Liver (tissue), 8 donors: ENCODE measurements at regions not wholly inside any gene's neighbourhood (a gene's known extent, or its start where the extent isn't known, plus 50 kb on each side); places are given as distances from the start of the nearest gene placed in this dataset.
"Not testable (repeated sequence)": the region's sequence is repeated elsewhere in the genome, so short reads cannot be mapped to it uniquely, and the experiment has no call there.

Experiments used
- DNase-seq: peaks from one replicate; pipeline ENCODE4 v3.0.0-alpha.2; 2017; ENCODE audit warnings: low spot score
- H3K27ac ChIP-seq, 2 donors: one replicate each; pipeline ENCODE4 v1.7.0; 2013; ENCODE audit warnings: inconsistent platforms in 2 of 2, low read length in 2 of 2, control low read depth in 1 of 2, low read depth in 1 of 2, mild to moderate bottlenecking in 1 of 2
- H3K27me3 ChIP-seq, 4 donors: one replicate each; pipeline versions ENCODE4 v1.6.1 to v1.7.0; 2013; ENCODE audit warnings: low read length in 3 of 4, inconsistent platforms in 1 of 4, mild to moderate bottlenecking in 1 of 4, moderate library complexity in 1 of 4; ENCODE audit not compliant: control insufficient read depth in 4 of 4, insufficient read depth in 4 of 4
- H3K36me3 ChIP-seq, 4 donors: one replicate each; pipeline versions ENCODE4 v1.6.1 to v1.7.0; 2013; ENCODE audit warnings: low read length in 3 of 4, mild to moderate bottlenecking in 3 of 4, low read depth in 1 of 4, moderate library complexity in 1 of 4; ENCODE audit not compliant: control insufficient read depth in 4 of 4, insufficient read depth in 3 of 4
- H3K4me1 ChIP-seq, 4 donors: one replicate each; pipeline versions ENCODE4 v1.6.1 to v1.7.0; 2013; ENCODE audit warnings: low read length in 3 of 4, mild to moderate bottlenecking in 3 of 4, moderate library complexity in 1 of 4; ENCODE audit not compliant: control insufficient read depth in 4 of 4, insufficient read depth in 4 of 4
- H3K4me3 ChIP-seq, 3 donors: one replicate each; pipeline versions ENCODE4 v1.6.1 to v1.7.0; 2013; ENCODE audit warnings: low read length in 3 of 3, control low read depth in 1 of 3, low read depth in 1 of 3, mild to moderate bottlenecking in 1 of 3
- H3K9ac ChIP-seq, 2 donors: one replicate each; pipeline ENCODE4 v1.7.0; 2013; ENCODE audit warnings: low read length in 2 of 2, mild to moderate bottlenecking in 2 of 2, moderate library complexity in 2 of 2, control low read depth in 1 of 2, low read depth in 1 of 2
- H3K9me3 ChIP-seq, 4 donors: one replicate each; pipeline versions ENCODE4 v1.6.1 to v1.7.0; 2013; ENCODE audit warnings: low read length in 3 of 4; ENCODE audit not compliant: control insufficient read depth in 4 of 4
- ATF3 ChIP-seq: IDR thresholded peaks from 2 replicates; pipeline ENCODE4 v1.6.1; 2016; ENCODE audit warnings: antibody characterized with exemption
- CTCF ChIP-seq: fragments of 150-350 bp; IDR thresholded peaks from 2 replicates; pipeline ENCODE4 v1.5.1; 2017; ENCODE audit warnings: improper control_type of control experiment, low read depth, low read length; ENCODE audit not compliant: missing input control
- FOXA1 ChIP-seq: IDR thresholded peaks from 2 replicates; pipeline ENCODE4 v1.6.1; 2016; ENCODE audit warnings: antibody characterized with exemption
- FOXA2 ChIP-seq: IDR thresholded peaks from 2 replicates; pipeline ENCODE4 v1.6.1; 2016; ENCODE audit warnings: antibody characterized with exemption
- GABPA ChIP-seq, 2 donors: IDR thresholded peaks in 1 of 2; conservative IDR thresholded peaks in 1 of 2; 2 replicates each; pipeline ENCODE4 v1.6.1; 2016; ENCODE audit warnings: antibody characterized with exemption in 2 of 2, mild to moderate bottlenecking in 1 of 2, moderate library complexity in 1 of 2
- HNF4A ChIP-seq, 2 donors: conservative IDR thresholded peaks; 2 replicates each; pipeline ENCODE4 v1.6.1; 2016; ENCODE audit warnings: antibody characterized with exemption in 2 of 2, mild to moderate bottlenecking in 2 of 2
- HNF4G ChIP-seq: IDR thresholded peaks from 2 replicates; pipeline ENCODE4 v1.6.1; 2016; ENCODE audit warnings: antibody characterized with exemption
- JUND ChIP-seq, 2 donors: IDR thresholded peaks; 2 replicates each; pipeline ENCODE4 v1.6.1; 2016; ENCODE audit warnings: antibody characterized with exemption in 2 of 2
- NR2F2 ChIP-seq: IDR thresholded peaks from 2 replicates; pipeline ENCODE4 v1.6.1; 2016; ENCODE audit warnings: antibody characterized with exemption
- RAD21 ChIP-seq, 2 donors: IDR thresholded peaks; 2 replicates each; pipeline ENCODE4 v1.6.1; 2016; ENCODE audit warnings: antibody characterized with exemption in 2 of 2, mild to moderate bottlenecking in 2 of 2
- REST ChIP-seq: IDR thresholded peaks from 2 replicates; pipeline ENCODE4 v1.6.1; 2016; ENCODE audit warnings: antibody characterized with exemption, mild to moderate bottlenecking
- RXRA ChIP-seq, 2 donors: IDR thresholded peaks; 2 replicates each; pipeline ENCODE4 v1.6.1; 2017 to 2018; ENCODE audit warnings: antibody characterized with exemption in 2 of 2, mild to moderate bottlenecking in 1 of 2
- TAF1 ChIP-seq: conservative IDR thresholded peaks from 2 replicates; pipeline ENCODE4 v1.6.1; 2016; ENCODE audit warnings: antibody characterized with exemption, mild to moderate bottlenecking
- YY1 ChIP-seq: IDR thresholded peaks from 2 replicates; pipeline ENCODE4 v1.6.1; 2016; ENCODE audit warnings: antibody characterized with exemption, mild to moderate bottlenecking
- ZBTB33 ChIP-seq: IDR thresholded peaks from 2 replicates; pipeline ENCODE4 v1.6.1; 2016; ENCODE audit warnings: antibody characterized with exemption
- WGBS: extraction: QIAGEN DNeasy Blood & Tissue Kit; methylation state at CpG from one replicate; pipeline ENCODE4 v1.1.7; 2013; 5-methylcytosine and 5-hydroxymethylcytosine counted together
- donor health status: healthy.
- donor health status: healthy.
- donor health status: healthy.
- donor health status: healthy.
- donor health status: healthy.

GRCh38 chr5:44756097-44756496 lies 52.6 kb upstream of the MRPS30 start:
- DNase-seq, H3K27ac ChIP-seq, H3K4me1 ChIP-seq, H3K36me3 ChIP-seq, H3K9me3 ChIP-seq, H3K9ac ChIP-seq, H3K4me3 ChIP-seq, H3K27me3 ChIP-seq: not testable (repeated sequence)
- WGBS, result 81% methylated on average over 11 of the region's 11 CpGs

- H3K36me3 ChIP-seq, result no peaks in the 10 kb centered on the region
- H3K9me3 ChIP-seq, result no peaks in the 10 kb centered on the region
- no peaks in the 10 kb centered on the region for H3K27me3 ChIP-seq
- H3K27ac ChIP-seq, result no peak overlapping the region
- WGBS, result 47% methylated on average over 1 of the region's 1 CpG
- no peak overlapping the region for H3K9ac ChIP-seq
- H3K4me3 ChIP-seq, result no peak overlapping the region
- DNase-seq, result no peak
- H3K4me1 ChIP-seq, result no peaks in the 10 kb centered on the region
- TF ChIP-seq NR2F2, result no peak
- TF ChIP-seq ZBTB33, result no peak
- TF ChIP-seq FOXA2, result no peak
- TF ChIP-seq TAF1, result no peak
- TF ChIP-seq REST, result no peak
- no peak for TF ChIP-seq HNF4A (conservative IDR thresholded peaks at IDR 0.05)
- no peak for TF ChIP-seq YY1
- TF ChIP-seq ATF3, result no peak
- TF ChIP-seq FOXA1, result no peak
- TF ChIP-seq HNF4G, result no peak
These were observed 61.4 kb upstream of the MRPS30 start for GRCh38 chr5:44747396-44747795.

GRCh38 chr5:44740660-44741059 lies 68.1 kb upstream of the MRPS30 start:
- Histone ChIP-seq H3K9ac (no peak overlapping the region), H3K4me1 (no peaks in the 10 kb centered on the region), H3K27ac (no peak overlapping the region), H3K4me3 (no peak overlapping the region), H3K9me3 (no peaks in the 10 kb centered on the region), H3K36me3 (no peaks in the 10 kb centered on the region), H3K27me3 (no peaks in the 10 kb centered on the region)
- DNase-seq, result no peak
- TF ChIP-seq JUND (IDR thresholded peaks at IDR 0.05) (no peak), HNF4G (no peak), CTCF (no peak), REST (no peak), GABPA (IDR thresholded peaks at IDR 0.05 in 1 of 2, conservative IDR thresholded peaks at IDR 0.05 in 1 of 2) (no peak), NR2F2 (no peak), YY1 (no peak), TAF1 (no peak), HNF4A (conservative IDR thresholded peaks at IDR 0.05) (no peak), FOXA2 (no peak), ZBTB33 (no peak), RAD21 (IDR thresholded peaks at IDR 0.05) (no peak), RXRA (IDR thresholded peaks at IDR 0.05) (no peak)
